ENCODE measurements at regions not wholly inside any gene's neighbourhood (a gene's known extent, or its start where the extent isn't known, plus 50 kb on each side); places are given as distances from the start of the nearest gene placed in this dataset.

GRCh38 chr12:131210506-131211339 is 257.0 kb downstream of the ADGRD1 start:
- Histone ChIP-seq H2BK120ac (ENCODE audit: low read depth, low read length) (no peak overlapping the region), H3K27me3 (ENCODE audit: control insufficient read depth, insufficient read depth, low read length) (no peaks in the 10 kb centered on the region), H2AFZ (replicated peaks; ENCODE audit: low read length, poor library complexity) (no peak overlapping the region), H3K4me2 (ENCODE audit: low read depth, low read length) (no peak overlapping the region), H4K91ac (ENCODE audit: insufficient read depth, low read depth, low read length) (no peak overlapping the region), H3K56ac (ENCODE audit: extremely low read depth, insufficient read depth, low read length) (no peak overlapping the region), H2AK9ac (replicated peaks; ENCODE audit: low read depth, low read length, poor library complexity) (no peak overlapping the region), H3K9ac (ENCODE audit: low read depth, low read length) (no peak overlapping the region), H3K79me1 (ENCODE audit: low read depth in 1 of 2, low read length in 2 of 2) (no peaks in the 10 kb centered on the region), H2BK15ac (ENCODE audit: low read depth, low read length) (no peak overlapping the region), H3K36me3 (ENCODE audit: control insufficient read depth, insufficient read depth, low read length) (no peaks in the 10 kb centered on the region), H4K8ac (ENCODE audit: low read depth in 2 of 2, low read length in 2 of 2) (no peak overlapping the region), H3K14ac (replicated peaks; ENCODE audit: low read depth, low read length) (no peak overlapping the region), H3K4me1 (ENCODE audit: control insufficient read depth, insufficient read depth, low read length) (no peaks in the 10 kb centered on the region), H3K9me1 (ENCODE audit: insufficient read depth, low read length) (no peaks in the 10 kb centered on the region), H3K18ac (ENCODE audit: low read depth, low read length) (no peak overlapping the region), H3K23ac (ENCODE audit: low read depth, low read length) (no peak overlapping the region), H4K5ac (ENCODE audit: low read depth, low read length) (no peak overlapping the region), H2BK20ac (ENCODE audit: low read depth, low read length) (no peak overlapping the region), H3K27ac (ENCODE audit: insufficient read depth, low read length) (no peak overlapping the region), H2AK5ac (ENCODE audit: low read depth, low read length) (no peak overlapping the region), H2BK5ac (ENCODE audit: low read depth, low read length, poor library complexity, severe bottlenecking) (no peak overlapping the region), H4K20me1 (ENCODE audit: insufficient read depth, low read length) (no peaks in the 10 kb centered on the region), H3K9me3 (ENCODE audit: control insufficient read depth, insufficient read depth, low read length) (peaks cover 32% of the 10 kb centered on the region), H3K4ac (ENCODE audit: low read depth, low read length) (no peak overlapping the region), H3K4me3 (ENCODE audit: insufficient read depth, low read depth, low read length) (no peak overlapping the region)
- DNase-seq (no peak), ATAC-seq (ENCODE audit: low read depth) (no peak)
- intact Hi-C loops (cut with micrococcal nuclease): no loop called here
- TF ChIP-seq FOS (IDR thresholded peaks at IDR 0.05; ENCODE audit: low read depth, low read length): no peak
- TF ChIP-seq RCOR1 (IDR thresholded peaks at IDR 0.05; ENCODE audit: insufficient replicate concordance, low read length): no peak
- TF ChIP-seq BHLHE40 (IDR thresholded peaks at IDR 0.05; ENCODE audit: low read depth, low read length): no peak
- TF ChIP-seq MXI1 (IDR thresholded peaks at IDR 0.05; ENCODE audit: borderline replicate concordance, low read depth, low read length): no peak
- no peak for TF ChIP-seq NFE2L2 (IDR thresholded peaks at IDR 0.05; ENCODE audit: low read depth, low read length)
- no peak for TF ChIP-seq CEBPB (IDR thresholded peaks at IDR 0.05; ENCODE audit: low read depth, low read length)
- TF ChIP-seq, protein P1, sequence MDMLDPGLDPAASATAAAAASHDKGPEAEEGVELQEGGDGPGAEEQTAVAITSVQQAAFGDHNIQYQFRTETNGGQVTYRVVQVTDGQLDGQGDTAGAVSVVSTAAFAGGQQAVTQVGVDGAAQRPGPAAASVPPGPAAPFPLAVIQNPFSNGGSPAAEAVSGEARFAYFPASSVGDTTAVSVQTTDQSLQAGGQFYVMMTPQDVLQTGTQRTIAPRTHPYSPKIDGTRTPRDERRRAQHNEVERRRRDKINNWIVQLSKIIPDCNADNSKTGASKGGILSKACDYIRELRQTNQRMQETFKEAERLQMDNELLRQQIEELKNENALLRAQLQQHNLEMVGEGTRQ (IDR thresholded peaks at IDR 0.05; ENCODE audit: low read depth, low read length): no peak
- no peak for TF ChIP-seq RAD21 (IDR thresholded peaks at IDR 0.05; ENCODE audit: low read length)
- TF ChIP-seq MAZ (IDR thresholded peaks at IDR 0.05; ENCODE audit: borderline replicate concordance, low read depth, low read length): no peak
- TF ChIP-seq, protein P2, sequence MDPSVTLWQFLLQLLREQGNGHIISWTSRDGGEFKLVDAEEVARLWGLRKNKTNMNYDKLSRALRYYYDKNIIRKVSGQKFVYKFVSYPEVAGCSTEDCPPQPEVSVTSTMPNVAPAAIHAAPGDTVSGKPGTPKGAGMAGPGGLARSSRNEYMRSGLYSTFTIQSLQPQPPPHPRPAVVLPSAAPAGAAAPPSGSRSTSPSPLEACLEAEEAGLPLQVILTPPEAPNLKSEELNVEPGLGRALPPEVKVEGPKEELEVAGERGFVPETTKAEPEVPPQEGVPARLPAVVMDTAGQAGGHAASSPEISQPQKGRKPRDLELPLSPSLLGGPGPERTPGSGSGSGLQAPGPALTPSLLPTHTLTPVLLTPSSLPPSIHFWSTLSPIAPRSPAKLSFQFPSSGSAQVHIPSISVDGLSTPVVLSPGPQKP (IDR thresholded peaks at IDR 0.05; ENCODE audit: borderline replicate concordance, low read depth, low read length): no peak
- TF ChIP-seq, protein P3, sequence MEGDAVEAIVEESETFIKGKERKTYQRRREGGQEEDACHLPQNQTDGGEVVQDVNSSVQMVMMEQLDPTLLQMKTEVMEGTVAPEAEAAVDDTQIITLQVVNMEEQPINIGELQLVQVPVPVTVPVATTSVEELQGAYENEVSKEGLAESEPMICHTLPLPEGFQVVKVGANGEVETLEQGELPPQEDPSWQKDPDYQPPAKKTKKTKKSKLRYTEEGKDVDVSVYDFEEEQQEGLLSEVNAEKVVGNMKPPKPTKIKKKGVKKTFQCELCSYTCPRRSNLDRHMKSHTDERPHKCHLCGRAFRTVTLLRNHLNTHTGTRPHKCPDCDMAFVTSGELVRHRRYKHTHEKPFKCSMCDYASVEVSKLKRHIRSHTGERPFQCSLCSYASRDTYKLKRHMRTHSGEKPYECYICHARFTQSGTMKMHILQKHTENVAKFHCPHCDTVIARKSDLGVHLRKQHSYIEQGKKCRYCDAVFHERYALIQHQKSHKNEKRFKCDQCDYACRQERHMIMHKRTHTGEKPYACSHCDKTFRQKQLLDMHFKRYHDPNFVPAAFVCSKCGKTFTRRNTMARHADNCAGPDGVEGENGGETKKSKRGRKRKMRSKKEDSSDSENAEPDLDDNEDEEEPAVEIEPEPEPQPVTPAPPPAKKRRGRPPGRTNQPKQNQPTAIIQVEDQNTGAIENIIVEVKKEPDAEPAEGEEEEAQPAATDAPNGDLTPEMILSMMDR (conservative IDR thresholded peaks at IDR 0.05; ENCODE audit: low read depth, low read length): no peak
- TF ChIP-seq SMC3 (IDR thresholded peaks at IDR 0.05; ENCODE audit: low read depth, low read length): no peak
- no peak for TF ChIP-seq RFX5 (IDR thresholded peaks at IDR 0.05; ENCODE audit: low read depth, low read length)
- 33% methylated on average over 6 of the region's 13 CpGs; no CpG with 5 or more reads in 1 of the 2 experiments for WGBS, 2 experiments (ENCODE audit: extremely low coverage in 2 of 2, insufficient read length in 1 of 2)
- POLR2A ChIA-PET (ENCODE audit: unreplicated experiment): no interaction called here
- BruUV-seq (replicated peaks): no TSS peak
- in situ Hi-C loops (cut with MboI; ENCODE audit: low sequenced_read_pairs): no loop called here
- CTCF ChIA-PET: no interaction called here
- dilution Hi-C loops (cut with HindIII; ENCODE audit: low sequenced_read_pairs, unreplicated experiment): no loop called here

Measured in IMR-90 (cell line).